ENCODE measurements at regions not wholly inside any gene's neighbourhood (a gene's known extent, or its start where the extent isn't known, plus 50 kb on each side); places are given as distances from the start of the nearest gene placed in this dataset.

GRCh38 chr10:112054516-112054915 is 129.0 kb downstream of the GPAM start:
- no peak for DNase-seq (ENCODE audit: low spot score)

- no peak for DNase-seq (ENCODE audit: low spot score)
Measured at GRCh38 chr10:112057072-112057471, 126.5 kb downstream of the GPAM start.

GRCh38 chr10:112059220-112059619 is 124.3 kb downstream of the GPAM start:
- no peak for DNase-seq (ENCODE audit: low spot score)

- DNase-seq (ENCODE audit: low spot score): no peak
Measured at GRCh38 chr10:112071596-112072133, 111.9 kb downstream of the GPAM start.

- DNase-seq (ENCODE audit: low spot score): no peak
Measured at GRCh38 chr10:112078003-112078402, 105.6 kb downstream of the GPAM start.

- no peak for DNase-seq (ENCODE audit: low spot score)
Measured at GRCh38 chr10:112080231-112080630, 103.3 kb downstream of the GPAM start.

- DNase-seq (ENCODE audit: low spot score): no peak
Measured at GRCh38 chr10:112082120-112082519, 101.4 kb downstream of the GPAM start.

GRCh38 chr10:112083472-112083871 is 100.1 kb downstream of the GPAM start:
- no peak for DNase-seq (ENCODE audit: low spot score)

GRCh38 chr10:112087953-112088456 is 95.6 kb downstream of the GPAM start:
- no peak for DNase-seq (ENCODE audit: low spot score)

- no peak for DNase-seq (ENCODE audit: low spot score)
Measured at GRCh38 chr10:112091703-112092102, 91.9 kb downstream of the GPAM start.

GRCh38 chr10:112092519-112092918 is 91.0 kb downstream of the GPAM start:
- no peak for DNase-seq (ENCODE audit: low spot score)

- no peak for DNase-seq (ENCODE audit: low spot score)
Measured at GRCh38 chr10:112094984-112095383, 88.6 kb downstream of the GPAM start.

- DNase-seq (ENCODE audit: low spot score): no peak
Measured at GRCh38 chr10:112095731-112096130, 87.8 kb downstream of the GPAM start.

- DNase-seq (ENCODE audit: low spot score): no peak
Measured at GRCh38 chr10:112098682-112099081, 84.9 kb downstream of the GPAM start.

Measured in ecto neural progenitor cell (in vitro differentiated cells).